CD1c-positive myeloid dendritic cell (primary cell): ENCODE measurements at regions not wholly inside any gene's neighbourhood (a gene's known extent, or its start where the extent isn't known, plus 50 kb on each side); places are given as distances from the start of the nearest gene placed in this dataset.

Experiments used
- DNase-seq: peaks from one replicate; pipeline ENCODE4 v3.0.0-alpha.2; 2016; ENCODE audit errors: extremely low spot score

DNA sequence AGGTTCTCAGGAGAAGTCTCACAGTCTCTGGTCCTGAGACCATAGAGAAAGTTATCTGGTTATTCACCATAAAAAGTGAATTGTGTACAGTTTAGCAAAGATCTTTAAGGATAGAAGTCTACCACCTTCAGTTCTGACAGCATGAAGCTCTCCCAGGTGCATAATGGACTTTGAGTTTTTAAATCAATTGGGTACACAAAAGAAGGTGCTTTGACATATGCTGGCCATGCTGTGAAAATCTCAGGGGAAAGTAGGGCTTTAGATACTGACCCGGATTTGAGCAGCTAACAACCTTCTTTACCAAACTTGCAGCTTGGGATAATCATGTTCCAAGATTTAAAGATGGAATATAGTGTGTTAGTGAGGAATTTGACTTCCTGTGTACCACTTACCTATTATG is 264.2 kb downstream of the ZSWIM6 start:
- DNase-seq = no peak

DNA sequence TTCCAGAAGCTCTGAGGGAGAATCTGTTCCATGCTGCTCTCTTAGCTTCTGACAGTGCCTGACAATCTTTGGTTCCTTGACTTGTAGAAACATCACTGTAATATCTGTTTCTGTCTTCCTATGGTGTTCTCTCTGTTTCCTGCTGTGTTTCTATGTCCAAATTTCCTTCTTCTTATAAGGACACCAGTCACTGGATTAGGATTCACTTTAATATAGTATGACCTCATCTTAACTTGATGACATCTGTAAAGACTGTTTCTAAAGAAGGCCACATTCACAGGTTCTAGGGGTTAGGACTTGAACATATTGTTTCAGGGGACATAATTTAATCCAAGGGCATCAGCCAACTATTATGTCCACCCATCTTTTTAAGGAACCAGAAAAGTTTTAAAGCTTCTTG is 265.6 kb downstream of the ZSWIM6 start:
- DNase-seq = no peak

DNA sequence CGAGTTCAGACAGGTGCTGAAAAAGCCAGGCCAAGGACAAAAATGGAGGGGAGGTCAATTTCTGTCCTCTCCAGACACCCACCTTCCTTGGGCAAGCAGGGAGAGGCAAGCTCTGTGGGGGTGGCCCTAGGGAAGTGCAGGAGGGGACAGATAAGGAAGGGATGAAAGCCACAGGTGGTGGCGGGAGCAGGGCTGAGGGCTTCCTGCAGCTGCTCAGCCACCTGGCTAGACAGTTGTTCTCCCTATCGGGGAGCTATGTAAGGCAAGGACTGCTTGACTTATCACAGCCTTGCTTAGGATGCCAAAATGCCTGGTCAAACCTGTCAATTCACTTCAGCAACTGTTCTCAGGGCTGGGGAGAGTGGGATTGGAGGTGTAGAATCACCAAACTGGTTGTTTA is 266.1 kb downstream of the ZSWIM6 start:
- no peak for DNase-seq

DNA sequence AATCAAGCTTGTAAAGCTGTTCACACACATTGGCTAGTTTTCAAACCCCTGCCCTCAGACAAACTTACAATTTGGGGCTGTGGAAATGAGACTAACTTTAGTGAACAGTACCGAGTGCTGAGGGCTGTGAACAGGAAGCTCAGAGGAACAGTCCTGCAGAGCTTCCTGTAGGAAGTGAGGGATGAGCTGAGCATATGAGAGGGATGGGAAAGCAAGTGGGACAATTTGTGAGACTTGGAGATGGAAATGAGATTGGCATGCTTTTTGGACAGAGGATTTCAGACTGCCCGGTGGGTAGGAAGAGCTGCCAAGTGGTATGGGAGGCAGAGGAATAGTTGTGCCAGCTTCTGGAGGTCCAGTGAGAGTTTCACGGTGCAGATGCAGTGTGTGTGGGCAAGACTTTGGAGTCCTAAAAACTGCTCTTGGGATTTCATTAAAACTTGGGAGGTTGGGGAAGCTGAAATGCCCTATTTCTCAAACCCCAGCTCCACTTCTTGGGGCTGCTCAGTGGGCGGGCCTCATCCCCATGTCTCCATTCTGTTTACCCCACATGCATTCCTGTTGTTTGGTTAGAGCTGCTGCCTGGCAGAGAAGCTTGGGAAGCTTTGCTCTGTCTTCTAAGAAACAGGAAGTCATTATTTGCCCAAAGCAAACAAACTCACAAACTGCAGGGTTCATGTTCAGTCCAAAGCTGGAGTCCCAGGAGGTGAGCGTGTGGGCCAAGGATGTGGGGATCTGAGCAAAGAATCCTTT is 267.5 kb downstream of the ZSWIM6 start:
- no peak for DNase-seq

DNA sequence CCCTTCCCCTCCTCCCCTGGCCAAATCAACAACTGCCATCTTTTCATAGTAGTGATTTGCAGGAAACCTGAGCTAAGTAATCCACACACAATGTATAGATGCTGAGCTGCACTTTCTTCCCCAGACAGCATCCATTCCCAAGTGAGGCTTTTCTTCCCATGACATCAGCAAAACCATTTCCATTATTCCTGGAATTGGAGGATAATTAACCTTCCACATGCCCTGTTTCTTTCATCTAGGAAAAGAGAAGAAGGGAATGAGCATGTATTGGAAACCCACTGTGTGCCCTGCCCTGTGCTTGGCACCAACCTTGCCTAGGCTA is 268.0 kb downstream of the ZSWIM6 start:
- DNase-seq = no peak

DNA sequence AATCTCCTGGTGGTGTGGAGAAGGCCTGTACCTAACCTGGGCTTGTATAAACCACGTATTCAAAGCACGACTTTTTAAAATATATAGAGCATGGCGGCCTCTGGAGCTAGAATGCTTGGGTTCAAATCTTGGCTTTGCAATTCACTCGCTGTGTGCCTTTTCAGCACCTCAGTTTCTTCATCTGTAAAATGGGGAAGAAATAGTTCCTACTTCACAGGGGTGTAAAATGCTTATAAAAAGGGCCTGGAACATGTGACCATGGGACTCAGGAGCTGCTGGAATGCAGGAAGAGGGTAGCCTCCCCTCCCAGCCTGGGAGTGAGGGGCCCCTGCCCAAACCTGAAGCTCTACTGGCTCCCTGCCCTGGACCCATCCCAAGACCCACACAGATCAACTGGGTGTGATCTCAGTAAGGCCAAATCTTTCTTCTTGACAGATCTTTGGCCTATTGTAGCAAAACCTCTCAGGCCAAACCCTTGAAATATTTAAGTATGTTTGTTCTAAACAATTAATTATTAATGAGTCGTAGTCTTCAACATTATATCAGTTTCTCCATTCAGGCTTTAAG is 269.0 kb downstream of the ZSWIM6 start:
- no peak for DNase-seq

DNA sequence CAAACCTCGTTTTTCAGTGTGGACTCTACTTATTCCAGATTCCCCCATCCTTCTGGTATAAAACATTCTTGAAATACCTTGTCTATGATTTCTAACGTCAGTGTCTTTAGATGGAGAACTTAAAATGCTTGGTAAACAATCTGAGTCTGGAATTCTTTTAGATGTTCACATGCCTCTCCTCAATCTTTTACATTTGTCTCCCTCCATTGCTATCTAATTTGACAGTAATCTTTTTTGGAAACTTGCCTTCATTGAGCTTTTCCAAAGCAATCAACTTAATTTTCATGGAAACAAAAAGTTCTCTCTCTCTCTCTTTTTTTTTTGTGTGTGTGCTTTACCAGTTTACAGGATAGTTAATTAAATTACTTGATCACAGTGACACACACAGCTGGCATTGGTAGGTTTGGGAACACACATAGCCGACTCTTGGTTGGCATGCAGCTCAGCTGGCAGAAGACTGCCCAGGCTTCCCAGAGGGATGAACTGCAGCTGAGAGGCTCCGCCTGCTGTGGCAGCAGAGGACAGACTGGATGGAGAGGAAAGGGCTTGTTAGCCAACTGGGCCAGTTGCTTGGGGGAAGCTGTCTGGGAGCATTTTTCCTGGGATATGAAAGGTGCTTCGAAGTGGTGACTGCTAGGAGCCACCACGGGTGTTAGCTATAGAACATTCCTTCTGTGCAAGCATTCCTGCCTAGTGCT is 271.3 kb downstream of the ZSWIM6 start:
- no peak for DNase-seq

DNA sequence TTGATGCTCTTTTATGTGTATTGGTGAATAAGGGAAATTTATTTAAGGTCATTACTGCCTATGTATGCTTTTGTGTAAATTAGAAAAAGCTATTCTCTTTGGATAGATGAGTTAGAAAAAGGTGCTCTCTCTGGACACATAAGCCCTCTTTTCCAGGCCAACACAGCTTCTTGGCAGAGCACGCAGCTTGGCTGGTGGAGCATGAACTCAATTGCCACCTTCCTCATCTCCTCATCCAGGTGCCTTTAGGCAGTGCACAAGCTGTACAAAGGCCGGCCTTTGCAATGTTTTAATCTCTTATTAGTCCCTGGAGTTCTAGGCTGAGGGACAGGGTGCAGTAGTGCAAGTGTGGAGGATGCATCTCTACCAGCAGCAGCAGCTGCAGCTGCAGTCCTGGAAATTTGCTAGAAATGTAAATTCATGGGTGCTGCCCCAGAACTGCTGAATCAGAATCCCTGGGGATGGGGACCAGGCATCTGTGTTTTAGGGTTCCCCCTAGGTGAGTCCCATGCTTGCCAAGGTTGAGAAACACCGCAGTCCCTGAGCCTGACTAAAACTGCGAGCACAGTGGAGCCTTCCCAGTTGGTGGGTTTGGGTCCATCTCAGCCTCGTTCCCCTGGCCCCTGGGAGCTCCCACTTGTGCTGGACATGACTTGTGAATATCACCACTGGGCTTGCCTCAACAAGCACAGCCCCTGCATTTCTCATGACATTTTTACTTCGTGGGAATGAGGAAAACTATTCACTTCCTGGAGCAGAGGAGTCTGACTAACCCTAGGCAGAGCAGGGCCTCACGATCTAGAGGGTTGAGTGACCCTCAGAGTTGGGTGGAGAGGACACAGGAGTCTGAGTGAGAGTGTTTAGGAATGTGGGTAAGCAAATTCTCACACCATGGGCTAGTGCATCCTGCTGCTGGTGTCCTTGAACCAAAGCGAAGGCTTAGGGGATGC is 272.3 kb downstream of the ZSWIM6 start:
- DNase-seq = no peak

DNA sequence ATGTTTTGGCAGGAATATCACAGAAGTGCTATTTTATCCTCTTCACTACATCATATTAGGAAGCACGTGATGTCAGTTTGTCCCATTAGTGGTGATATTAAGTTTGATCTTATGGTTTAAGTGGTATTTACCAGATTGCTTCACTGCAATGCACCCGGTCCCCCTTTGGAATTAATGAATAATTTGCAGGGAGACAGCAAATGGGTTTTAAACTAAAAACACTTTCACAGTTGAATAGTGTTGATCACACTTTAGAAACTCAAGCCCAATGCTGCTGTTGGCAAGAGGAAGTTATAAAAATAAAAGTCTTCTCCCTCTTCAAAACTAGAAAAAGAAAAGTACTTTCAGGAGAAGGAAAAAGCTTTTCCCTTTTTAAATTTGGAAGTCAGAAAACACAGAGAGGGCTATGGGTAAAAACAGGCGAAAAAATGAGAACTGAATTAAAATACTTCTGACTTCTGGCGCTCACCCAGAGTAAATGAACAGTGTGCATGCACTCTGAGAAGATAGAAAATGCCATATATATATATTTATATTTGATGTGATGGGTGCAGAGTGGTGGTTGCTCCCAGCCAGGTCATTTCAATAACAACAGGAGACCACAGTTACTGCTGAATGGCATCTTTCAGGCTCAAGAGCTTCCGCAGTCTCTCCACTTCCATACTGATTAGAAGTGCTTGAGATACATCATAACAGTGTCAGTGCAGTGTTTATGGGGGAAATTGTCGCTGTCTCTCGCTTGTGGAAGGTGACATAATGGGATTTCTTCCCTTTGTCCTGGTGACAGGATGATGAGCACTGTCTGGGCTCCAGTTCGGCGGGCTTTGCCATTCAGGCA is 278.0 kb downstream of the ZSWIM6 start:
- DNase-seq = no peak

DNA sequence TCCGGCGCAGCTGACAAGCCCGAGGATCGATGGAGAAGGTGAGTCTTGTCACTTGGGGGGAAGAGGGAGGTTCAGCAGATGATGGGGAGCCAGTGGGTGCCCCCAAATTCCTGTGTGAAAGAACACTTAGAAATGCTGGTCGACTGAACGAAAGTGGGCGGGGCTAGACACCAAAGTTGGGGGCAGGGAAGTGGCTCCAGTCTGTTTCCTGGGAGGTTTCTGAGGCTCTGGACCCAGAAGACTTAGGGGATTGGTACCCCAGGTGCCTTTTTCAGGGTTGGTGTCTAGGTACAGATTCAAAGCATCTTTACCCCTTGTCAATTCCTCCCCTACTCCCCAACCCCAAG is 278.6 kb downstream of the ZSWIM6 start:
- DNase-seq = no peak

DNA sequence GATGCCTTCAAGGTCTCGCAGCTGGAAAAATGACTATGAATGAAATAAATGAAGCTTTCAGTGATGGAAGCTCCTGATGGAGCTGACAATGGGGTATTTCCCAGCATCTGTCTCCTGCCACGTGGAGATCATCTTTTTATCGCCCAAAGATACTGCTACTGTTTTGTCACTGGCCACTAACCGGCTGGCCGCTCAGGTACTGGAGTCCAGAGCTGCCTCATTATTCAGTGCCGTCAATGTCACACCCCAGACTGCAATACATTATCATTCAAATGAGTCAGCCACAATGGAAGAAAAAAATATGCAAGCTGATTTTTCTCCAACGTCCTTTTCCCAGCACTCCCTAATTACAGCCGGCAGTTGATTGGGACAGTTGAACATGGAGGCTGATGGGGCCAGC is 280.4 kb downstream of the ZSWIM6 start:
- DNase-seq = no peak

DNA sequence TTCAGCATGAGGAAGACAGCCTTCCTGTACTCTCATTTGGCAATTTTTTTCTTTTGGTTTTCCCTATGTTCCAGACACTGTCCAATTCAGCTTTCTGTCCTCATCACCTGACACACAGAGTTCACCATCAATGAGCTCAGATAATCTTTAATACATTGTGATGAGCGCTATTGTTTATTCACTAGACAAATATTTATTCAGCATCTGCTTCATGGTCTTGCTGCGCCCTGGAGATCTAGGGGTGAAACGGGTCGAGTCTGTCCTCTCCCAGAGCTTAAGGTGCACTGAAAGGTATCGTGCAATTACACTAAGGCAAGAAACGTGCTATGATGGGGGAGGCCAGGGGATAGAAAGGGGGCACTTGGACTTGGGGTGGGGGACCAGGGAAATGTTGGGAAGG is 281.6 kb downstream of the ZSWIM6 start:
- DNase-seq = no peak

DNA sequence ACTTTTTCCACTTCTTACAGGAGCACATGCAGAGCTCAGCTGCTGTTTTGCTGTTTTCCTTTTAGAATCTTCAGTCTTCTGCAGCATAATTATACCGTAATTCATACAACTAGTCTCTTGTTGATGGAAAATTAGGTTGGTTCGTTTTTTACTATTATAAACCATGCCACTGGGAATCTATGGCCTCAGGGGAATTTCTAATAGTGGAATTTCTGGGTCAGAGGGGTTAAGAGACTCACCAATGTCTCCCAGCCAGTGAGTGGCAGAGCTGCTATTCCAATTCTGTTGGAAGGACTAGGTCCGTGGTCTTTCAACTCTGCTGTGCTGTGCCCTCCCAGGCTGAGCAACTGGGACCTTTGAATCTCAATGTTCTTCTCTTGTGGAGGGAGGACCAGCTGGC is 282.5 kb downstream of the ZSWIM6 start:
- DNase-seq = no peak

DNA sequence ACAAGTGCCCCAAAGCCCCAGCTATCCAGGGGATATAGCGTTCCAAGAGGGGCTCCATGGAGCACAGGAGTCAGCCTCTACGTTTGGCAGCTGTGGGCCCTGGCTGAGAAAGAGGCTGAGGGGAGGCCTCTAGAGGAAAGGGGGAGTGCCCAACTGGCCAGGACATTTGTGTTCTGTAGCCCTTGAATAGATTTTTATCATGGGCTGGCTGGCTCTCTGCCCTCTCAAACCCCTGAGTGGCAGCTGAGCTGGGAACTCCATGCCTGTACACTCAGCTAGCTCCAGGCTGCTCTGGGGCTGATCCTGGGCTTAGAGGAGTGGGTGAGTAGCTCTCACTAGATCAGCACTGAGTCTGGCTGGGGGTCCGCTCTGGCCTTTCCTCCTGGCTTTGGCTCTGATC is 285.0 kb downstream of the ZSWIM6 start:
- no peak for DNase-seq

DNA sequence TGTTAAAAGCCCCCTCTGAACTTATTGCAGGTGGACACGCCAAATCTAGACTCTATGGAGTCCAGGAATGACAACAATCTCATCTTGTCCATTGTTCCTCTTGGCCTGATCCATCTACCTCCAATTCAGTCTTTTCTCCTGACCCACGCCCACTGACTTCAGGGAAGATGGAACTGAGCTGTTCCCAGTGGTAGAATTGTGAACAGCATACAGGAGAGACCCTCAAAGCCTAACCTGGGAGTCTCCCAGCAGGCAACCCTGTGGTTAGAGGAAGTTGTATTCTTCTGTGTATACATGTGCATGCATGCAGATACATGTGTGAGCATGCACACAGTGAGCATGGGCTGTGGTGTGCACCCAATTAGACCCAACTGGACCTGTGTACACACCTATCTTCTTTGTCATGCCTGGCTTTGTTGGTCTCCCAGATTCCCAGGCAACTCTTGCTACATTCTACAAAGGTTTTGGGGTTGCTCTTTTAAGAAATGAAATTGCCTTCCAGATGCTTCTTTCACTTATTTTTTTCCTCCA is 286.0 kb downstream of the ZSWIM6 start:
- DNase-seq = no peak

DNA sequence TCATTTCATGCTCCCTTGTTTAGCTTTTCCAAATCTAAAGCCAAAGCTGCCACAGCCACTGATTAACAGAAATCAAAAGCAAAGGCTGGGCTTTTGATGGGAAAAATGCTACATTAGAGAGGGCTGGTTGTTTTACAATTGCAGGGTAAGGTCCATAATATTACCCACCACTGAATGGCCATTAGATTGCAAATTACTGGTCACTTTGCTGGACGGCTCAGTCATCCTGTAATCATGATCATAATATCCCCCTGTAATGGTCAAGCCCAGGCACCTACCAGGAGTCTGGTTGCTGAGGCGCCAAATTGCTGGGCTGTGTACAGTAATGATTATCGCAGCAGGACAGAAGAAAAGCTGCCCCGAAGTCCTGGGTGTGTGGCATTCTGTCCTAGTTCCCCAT is 286.5 kb downstream of the ZSWIM6 start:
- no peak for DNase-seq

DNA sequence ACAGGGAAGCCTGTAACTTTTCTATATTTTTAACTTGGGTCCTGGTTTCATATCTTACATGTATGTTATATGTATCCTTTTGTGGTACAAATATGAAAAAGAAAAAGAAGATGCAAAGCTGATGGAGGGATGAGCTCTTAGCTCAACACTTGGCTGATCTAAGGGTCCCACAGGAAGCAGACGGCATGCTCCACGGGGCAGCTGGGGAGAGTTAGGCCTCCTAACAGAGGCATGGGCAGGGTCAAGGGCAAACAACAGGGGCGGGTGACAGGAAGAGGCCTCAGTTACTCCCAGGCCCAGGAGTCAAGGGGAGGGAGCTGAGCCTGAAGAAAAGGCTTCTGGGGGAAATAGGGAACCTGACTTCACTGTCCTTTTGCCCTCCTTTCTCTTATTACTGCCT is 287.2 kb downstream of the ZSWIM6 start:
- no peak for DNase-seq

DNA sequence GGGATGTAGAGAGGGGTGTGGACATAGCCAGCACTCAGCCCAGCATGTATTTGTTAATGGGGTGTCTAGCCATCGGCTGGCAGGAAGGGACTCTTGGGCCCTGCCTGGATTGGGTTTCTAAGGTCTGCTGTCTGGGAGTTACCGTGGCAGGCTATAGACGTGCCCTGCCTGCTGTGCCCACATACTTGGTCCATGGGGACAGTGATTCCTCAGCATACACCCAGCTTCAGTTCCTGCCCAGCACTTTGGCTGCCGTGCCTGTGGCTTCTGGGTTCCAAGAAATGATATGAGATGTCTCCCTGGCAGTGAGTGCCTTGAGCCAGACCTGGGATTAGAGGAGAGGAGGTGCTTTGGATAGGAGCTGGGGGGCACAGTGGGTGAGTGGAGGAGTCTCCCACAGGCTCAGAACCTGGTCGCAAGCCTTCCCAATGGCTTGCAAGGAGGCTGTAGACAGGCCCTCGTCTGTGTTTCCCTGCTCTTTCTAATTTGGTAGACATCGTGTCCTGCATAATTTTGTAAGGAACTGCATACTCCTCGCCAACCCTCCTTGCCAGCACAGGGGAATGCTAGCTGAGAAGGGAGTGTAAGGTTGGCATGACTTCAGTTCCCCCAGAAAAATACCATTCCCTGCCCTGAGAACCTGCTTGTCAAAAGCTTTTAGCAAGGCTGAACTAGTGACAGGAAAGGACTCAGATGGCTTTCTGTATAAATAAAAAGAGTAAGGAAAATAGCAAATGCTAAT is 287.9 kb downstream of the ZSWIM6 start:
- DNase-seq = no peak

DNA sequence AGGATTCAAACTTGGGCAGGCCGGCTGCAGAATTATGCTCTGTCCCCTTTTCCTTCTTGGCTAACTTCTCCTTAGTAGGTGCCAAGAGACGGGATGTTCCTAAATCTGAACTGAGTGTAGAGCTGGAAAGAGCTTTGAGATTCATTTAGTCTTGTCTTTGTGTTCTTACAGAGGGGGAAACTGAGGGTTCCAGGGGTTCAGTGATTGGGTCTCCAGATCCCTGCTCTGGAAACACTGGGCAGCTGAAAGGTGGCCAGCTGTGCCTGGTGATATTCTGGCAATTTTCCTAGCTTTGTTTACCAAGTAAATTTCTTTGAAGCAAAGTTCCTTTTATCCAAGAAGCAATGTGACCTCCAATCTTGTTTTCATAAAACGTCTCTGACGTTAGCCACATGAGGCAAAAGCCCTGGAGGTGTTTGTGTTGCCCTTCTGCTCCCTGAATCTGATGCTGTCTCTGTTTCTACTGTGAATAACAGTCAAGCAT is 288.7 kb downstream of the ZSWIM6 start:
- DNase-seq = no peak

DNA sequence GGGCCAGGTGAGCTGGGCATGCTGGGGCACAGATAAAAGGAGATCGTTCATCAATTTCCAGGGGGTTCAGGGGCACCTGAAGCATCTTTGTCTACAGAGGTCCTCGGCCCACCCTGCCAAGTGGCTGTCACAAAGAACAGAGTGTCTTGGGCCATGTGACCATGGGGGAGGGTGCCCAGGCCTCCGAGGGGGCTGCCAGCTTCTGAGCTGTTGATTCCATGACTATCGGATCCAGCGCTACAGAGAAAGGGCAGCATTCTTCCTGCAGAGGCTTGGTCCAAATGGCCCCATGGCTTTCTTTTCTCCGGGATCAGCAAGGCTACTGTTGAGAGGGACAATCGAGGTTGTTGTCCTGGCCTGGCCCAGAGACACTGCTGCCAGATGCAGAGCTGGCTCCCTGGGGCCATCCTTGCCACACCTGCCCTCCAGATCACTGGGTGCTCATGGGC is 289.2 kb downstream of the ZSWIM6 start:
- DNase-seq = no peak
